ENCODE measurements at regions not wholly inside any gene's neighbourhood (a gene's known extent, or its start where the extent isn't known, plus 50 kb on each side); places are given as distances from the start of the nearest gene placed in this dataset.

- H3F3A ChIP-seq (ENCODE audit: insufficient read depth, low read depth) = no peaks in the 10 kb centered on the region
- no peak for DNase-seq
- ChIA-PET CTCF (no interaction called here), POLR2A (ENCODE audit: unreplicated experiment) (no interaction called here)
- no peak overlapping the region for H3K4me2 ChIP-seq
- no peaks in the 10 kb centered on the region for H3K27me3 ChIP-seq (ENCODE audit: insufficient read depth, low read depth)
- no peak for TF ChIP-seq EZH2 (IDR thresholded peaks at IDR 0.05; ENCODE audit: low read depth)
- no peak for TF ChIP-seq CTCF (conservative IDR thresholded peaks at IDR 0.05)
- no TSS peak for BruUV-seq (replicated peaks)
- H3K79me2 ChIP-seq (ENCODE audit: low read depth) = no peaks in the 10 kb centered on the region
- no peaks in the 10 kb centered on the region for H3K4me1 ChIP-seq (replicated peaks; ENCODE audit: insufficient read depth)
- H3K4me3 ChIP-seq = no peak overlapping the region
- no peak overlapping the region for H2AFZ ChIP-seq
- no peaks in the 10 kb centered on the region for H3K9me2 ChIP-seq (ENCODE audit: insufficient read depth)
- H3K36me3 ChIP-seq (ENCODE audit: low read depth) = no peaks in the 10 kb centered on the region
- H4K20me1 ChIP-seq (ENCODE audit: insufficient read depth) = no peaks in the 10 kb centered on the region
- intact Hi-C loops (cut with micrococcal nuclease; ENCODE audit: unreplicated experiment) = no loop called here
- no peaks in the 10 kb centered on the region for H3K9me3 ChIP-seq (ENCODE audit: insufficient read depth, low read depth)
- no peak overlapping the region for H3K27ac ChIP-seq
These were observed 317.5 kb downstream of the CD83 start for GRCh38 chr6:14434916-14435690.

- Histone ChIP-seq H3K4me1 (replicated peaks; ENCODE audit: insufficient read depth) (no peaks in the 10 kb centered on the region), H4K20me1 (ENCODE audit: insufficient read depth) (no peaks in the 10 kb centered on the region), H3K79me2 (ENCODE audit: low read depth) (no peaks in the 10 kb centered on the region), H3K27ac (no peak overlapping the region), H3K4me3 (no peak overlapping the region), H3K9me2 (ENCODE audit: insufficient read depth) (no peaks in the 10 kb centered on the region), H3K4me2 (no peak overlapping the region), H3F3A (ENCODE audit: insufficient read depth, low read depth) (no peaks in the 10 kb centered on the region), H3K27me3 (ENCODE audit: insufficient read depth, low read depth) (no peaks in the 10 kb centered on the region), H3K9me3 (ENCODE audit: insufficient read depth, low read depth) (no peaks in the 10 kb centered on the region), H3K36me3 (ENCODE audit: low read depth) (no peaks in the 10 kb centered on the region), H2AFZ (no peak overlapping the region)
- TF ChIP-seq CTCF (conservative IDR thresholded peaks at IDR 0.05) (no peak), EZH2 (IDR thresholded peaks at IDR 0.05; ENCODE audit: low read depth) (no peak)
- no TSS peak for BruUV-seq (replicated peaks)
- ChIA-PET CTCF (no interaction called here), POLR2A (ENCODE audit: unreplicated experiment) (no interaction called here)
- no peak for DNase-seq
- intact Hi-C loops (cut with micrococcal nuclease; ENCODE audit: unreplicated experiment) = no loop called here
These were observed 319.1 kb downstream of the CD83 start for GRCh38 chr6:14436592-14437132.

GRCh38 chr6:14439419-14439818, 321.8 kb downstream of the CD83 start:
- ChIA-PET CTCF (no interaction called here), POLR2A (ENCODE audit: unreplicated experiment) (no interaction called here)
- Histone ChIP-seq H3F3A (ENCODE audit: insufficient read depth, low read depth) (no peaks in the 10 kb centered on the region), H3K9me3 (ENCODE audit: insufficient read depth, low read depth) (no peaks in the 10 kb centered on the region), H2AFZ (no peak overlapping the region), H3K27ac (no peak overlapping the region), H3K9me2 (ENCODE audit: insufficient read depth) (no peaks in the 10 kb centered on the region), H3K4me3 (no peak overlapping the region), H3K27me3 (ENCODE audit: insufficient read depth, low read depth) (no peaks in the 10 kb centered on the region), H3K36me3 (ENCODE audit: low read depth) (no peaks in the 10 kb centered on the region), H3K79me2 (ENCODE audit: low read depth) (no peaks in the 10 kb centered on the region), H3K4me2 (no peak overlapping the region), H4K20me1 (ENCODE audit: insufficient read depth) (no peaks in the 10 kb centered on the region), H3K4me1 (replicated peaks; ENCODE audit: insufficient read depth) (no peaks in the 10 kb centered on the region)
- DNase-seq = no peak
- TF ChIP-seq CTCF (conservative IDR thresholded peaks at IDR 0.05) (no peak), EZH2 (IDR thresholded peaks at IDR 0.05; ENCODE audit: low read depth) (no peak)
- BruUV-seq (replicated peaks) = no TSS peak
- intact Hi-C loops (cut with micrococcal nuclease; ENCODE audit: unreplicated experiment) = no loop called here
